ENCODE measurements at regions not wholly inside any gene's neighbourhood (a gene's known extent, or its start where the extent isn't known, plus 50 kb on each side); places are given as distances from the start of the nearest gene placed in this dataset.
A peak's percentile ranks its signal among the peaks of the same experiment; 100 is the strongest.

DNA sequence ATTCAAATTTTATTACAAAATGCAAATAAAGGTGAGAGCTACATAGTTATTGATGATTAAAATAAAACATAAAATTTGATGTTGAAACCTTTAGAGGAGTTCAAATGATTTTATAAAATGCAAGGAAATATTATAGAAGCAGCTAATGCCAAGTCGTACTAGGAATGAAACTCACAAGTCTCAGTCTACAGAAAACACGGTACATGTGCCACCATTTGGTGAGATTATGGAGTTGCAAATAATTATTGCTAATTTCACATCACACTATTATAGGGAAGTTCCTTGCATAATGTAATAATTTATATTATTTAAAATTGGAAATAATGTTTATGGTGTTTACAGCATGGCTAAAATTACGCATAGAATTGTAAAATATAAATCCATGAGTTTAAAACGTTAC lies 1601.7 kb upstream of the TENM3 start:
- no peak for FAIRE-seq

DNA sequence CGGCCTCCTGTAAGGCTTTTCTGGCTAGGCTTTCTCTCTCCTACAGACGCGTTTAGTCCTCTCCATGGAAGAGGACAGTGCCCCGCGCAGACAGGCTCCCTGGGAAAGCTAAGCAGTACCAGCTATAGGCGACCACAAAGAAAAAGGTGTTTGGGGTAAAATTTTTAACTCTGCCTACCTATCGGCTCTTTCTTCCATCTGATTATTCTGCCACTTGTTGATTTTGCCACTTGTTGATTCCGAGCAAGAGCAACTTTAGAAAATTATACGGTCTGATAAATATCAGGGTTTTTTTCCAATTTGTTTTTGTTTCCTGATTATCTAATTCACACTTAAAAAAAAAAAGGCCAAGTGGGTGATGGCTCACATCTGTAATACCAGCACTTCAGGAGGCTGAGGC lies 1600.5 kb upstream of the TENM3 start:
- no peak for FAIRE-seq

DNA sequence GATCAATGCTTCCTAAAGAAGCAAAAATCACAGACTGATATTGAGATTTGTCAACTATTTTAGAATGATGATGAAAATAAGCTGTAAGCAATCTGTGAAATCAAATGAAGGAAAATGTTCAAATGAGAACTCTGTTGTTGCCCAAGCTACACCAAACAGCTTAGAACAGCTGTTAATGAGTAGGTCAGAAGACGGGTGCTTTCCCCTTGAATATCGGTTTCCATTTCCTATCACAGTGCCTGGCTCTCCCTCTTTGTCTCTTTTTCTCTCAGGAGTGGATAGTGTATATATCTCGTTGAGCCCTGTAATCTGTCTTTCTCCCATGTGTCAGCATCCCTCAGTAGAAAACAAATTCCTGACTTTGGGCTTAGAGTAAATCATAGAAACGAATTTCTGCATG lies 1592.9 kb upstream of the TENM3 start:
- no peak for FAIRE-seq

DNA sequence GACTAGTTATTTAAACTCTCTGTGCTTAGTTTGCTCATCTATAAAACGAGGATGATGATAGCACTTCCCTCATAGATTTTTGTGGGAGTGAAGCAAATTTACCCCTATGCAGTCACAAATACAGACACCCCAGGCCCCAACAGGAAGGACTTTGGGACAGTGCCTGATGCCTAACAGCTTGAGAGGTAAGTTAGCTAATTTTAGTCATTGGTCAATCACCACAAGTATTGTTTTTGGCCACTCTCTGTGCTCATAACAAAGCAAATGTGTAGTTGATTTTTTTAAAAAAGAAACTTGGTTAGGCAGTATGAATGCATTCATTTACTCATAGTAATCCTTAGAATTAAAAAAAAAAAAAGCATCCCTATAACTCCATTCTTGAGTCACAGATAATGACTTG lies 1590.7 kb upstream of the TENM3 start:
- FAIRE-seq: no peak

DNA sequence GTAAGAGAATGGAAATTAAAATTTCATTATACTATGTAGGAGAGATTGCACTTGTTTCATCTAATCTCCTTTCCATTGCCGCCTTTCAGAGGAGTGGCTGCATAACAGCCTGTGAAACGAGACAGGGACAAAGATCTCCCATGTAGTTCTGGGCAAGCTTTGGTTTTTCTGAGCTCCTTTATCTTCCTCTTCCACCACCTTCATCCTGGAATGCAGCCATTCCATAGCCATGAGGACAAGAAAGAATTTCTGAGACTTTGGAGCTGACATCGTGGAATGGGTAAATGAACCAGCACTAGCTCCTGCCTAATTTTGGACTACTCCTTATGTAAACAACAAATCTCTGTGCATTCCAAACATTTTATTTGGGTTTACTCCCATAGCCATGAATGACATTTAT lies 1587.3 kb upstream of the TENM3 start:
- FAIRE-seq: no peak

DNA sequence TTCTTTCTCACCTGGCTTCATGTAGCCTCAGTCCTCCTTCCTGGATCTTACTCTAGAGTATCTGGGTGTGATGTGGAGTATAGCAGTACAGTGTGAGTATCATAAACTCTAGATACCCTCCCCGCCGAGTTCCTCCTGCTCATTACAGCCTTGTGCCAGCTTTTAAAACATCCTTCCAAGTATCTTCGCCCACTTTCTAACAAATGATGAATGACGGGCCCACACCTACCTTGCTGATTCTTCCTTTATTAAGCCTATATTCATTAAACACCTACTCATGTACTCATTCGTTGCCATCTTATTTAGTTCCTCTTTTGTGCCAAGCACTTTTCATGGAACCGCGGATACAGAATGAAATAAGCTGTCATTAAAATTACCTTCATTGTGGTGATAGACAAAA lies 1585.3 kb upstream of the TENM3 start:
- FAIRE-seq: no peak

DNA sequence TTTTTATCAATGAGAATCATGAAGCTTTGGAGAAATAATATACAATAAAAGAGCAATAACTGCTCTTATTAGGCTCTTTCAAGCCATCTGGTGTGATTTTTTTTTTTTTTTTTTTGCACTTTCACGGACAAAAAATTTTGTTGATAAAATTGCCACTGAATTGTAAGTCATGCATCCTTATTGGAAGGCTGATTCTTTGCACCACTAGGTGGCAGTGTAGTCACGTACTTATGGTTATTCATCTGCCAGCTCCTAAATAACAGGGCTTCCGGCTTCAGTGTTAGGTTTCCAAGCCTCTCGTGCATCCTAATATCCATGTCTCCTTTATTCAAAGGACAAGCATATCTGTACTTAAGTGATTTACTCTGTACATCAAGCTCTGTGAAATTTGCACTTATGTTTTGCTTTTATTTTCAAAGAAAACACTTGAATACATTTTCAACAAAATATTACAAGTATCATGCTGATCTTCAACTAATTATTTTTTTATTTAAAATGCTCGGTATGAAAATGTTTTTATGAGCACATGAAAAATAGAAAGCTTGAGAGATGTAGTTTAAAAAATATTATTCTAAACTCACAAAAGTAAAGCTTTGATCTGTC lies 1578.3 kb upstream of the TENM3 start:
- FAIRE-seq: peak; percentile 87

DNA sequence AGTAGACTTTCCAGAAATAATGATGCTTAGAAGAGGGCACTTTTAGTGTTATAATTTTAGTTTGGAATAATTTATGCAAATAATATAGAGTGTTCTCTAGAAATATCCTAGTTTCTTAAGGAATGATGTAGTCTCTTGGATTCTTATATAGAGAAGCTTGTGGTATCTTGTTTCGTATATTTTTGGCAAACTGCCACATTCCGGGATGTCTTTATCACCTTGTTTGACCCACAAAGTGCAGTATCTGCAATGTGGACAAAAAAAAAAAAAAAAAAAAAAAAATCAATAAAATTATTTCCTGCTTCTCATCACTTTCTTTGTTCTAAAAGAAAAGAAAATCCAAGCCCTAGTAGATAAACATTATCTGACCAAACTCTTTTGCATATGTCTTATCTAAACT lies 1577.7 kb upstream of the TENM3 start:
- FAIRE-seq: no peak

DNA sequence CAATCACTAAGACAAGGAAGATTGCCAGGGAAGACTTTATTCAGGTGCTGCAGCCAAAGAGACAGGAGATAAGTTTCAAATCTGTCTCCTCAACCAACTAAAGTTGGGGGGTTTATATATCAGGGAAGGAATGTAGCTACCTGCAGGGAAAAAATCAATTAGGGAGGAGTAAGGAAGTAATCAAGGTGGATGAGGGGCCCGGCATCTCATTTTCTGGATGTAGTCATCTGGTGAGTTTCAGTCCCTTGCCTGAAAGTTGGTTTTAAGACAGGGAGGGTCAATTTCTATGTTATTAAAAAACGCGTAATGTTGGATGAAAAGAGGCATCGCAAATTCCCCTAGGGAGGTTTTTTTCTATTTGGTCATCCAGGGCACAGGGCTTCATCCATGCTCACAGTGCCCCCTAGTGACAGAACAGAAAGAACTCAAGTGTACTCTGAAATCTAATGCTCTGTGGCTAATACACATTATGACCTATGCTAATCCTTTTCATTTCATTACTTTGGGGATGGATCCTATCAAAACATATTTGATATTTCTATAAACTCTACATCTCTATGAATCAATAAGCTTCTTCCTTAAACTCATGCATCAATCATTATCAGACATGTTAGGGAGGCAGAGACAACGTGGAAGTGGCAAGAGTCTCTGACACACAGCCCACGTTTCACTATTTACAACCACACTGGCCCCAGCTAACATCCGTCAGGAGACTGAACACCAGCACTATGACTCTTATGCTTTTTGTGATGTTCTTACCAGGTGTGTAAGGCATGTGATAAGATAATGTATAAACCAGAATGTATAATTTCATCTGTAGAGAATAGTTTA lies 1577.0 kb upstream of the TENM3 start:
- peak; percentile 89 for FAIRE-seq

DNA sequence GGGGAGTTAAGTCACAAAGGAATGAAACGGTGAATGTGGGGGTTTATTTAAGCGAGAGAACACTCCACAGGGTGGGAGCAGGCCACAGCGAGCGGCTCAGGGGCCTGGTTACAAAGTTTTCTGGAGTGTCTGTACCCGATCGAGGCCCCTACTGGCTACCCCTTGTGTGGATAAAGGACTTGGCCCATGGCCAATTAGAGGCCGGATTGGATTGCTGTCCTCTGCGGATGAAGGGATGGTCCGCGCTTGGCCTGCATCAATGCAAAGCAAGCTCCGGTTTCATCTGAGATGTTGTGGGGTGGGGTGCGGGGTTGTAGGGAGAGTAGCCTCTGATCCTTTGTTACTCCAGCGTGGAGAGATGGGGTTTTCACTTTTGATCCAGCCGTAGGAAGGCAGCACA lies 1574.5 kb upstream of the TENM3 start:
- FAIRE-seq: no peak

DNA sequence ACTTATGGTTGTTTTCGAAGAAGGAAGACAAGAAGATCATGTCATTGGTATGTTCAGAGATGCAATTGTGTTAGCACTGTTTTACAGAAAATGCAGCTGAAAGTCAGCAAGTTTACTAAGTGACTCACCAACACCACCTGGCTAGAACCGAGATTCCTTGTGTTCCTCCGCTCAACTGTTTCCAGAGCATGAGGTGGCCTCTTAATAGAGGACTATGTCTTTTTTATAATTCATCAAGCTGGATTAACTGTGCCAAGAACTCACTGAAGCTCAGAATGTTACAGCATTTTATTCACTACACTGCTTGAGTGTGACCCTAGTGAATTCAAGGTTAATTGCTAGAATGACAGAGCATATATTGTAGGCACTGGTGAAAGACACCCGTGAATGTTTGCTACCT lies 1573.5 kb upstream of the TENM3 start:
- FAIRE-seq: no peak

DNA sequence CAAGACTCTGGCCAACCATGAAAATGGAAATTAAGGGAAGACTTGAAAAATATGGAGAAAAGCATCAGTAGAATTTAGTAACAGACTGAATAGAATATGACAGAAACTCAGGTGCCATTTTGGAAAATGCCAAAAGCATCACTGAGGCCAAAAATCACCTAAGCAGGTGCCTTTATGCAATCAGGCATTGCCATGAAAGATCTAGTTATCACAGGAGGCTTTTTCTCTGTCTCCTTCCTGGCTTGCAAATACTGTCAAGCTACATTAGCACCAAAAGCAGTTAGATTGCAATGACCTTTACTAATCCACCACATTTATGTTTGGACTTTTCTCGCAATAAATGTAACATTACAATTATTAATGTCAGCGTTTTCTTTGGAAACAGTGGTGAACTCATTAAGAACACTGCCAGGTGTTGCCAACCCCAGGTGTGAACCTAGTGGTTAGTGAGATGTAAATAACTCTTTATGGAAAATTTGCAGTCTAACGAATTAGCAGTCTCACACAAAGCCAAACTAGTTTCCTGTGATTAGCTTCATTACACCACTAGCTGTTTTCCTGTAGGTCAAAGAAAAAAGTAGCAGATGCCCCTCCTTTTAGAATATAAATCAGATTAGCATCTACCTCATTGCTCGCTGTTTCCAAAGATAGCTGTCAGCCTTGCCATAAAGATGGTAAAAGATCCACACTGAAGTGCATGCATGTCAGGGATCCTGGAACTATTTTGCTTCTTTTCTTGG lies 1568.4 kb upstream of the TENM3 start:
- no peak for FAIRE-seq

DNA sequence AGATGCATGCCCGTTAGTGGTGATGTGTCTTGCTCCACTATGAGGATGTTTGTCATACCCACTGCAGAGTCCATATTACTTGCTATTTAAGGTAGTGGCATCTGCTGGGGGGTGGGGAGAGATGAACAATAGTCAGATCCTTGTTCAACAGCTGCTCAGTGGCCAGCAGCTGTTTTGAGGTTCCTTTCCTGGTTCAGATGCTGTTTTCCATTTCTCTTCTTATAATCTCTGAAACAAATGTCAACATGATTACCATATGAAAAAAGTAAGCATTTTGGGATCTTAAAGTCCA lies 1567.9 kb upstream of the TENM3 start:
- FAIRE-seq: no peak

DNA sequence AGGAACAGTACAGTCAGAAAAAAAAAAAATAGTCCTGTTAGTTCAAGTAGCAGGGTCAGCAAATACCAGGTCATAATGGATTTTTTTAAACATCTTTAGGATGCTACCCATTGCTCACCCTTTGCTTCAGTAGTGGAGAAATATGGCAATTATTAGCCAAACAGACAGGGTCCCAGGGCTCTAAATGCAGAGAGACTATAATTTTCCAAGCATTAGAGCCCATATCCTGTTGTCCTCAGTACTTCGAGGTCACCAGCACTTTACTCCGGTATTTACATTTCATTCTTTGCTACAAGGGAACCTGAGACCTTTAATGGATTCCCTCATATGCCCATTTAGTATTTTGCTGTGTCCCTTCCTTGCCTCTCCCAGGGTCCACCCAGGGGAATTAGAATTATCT lies 1562.9 kb upstream of the TENM3 start:
- no peak for FAIRE-seq

DNA sequence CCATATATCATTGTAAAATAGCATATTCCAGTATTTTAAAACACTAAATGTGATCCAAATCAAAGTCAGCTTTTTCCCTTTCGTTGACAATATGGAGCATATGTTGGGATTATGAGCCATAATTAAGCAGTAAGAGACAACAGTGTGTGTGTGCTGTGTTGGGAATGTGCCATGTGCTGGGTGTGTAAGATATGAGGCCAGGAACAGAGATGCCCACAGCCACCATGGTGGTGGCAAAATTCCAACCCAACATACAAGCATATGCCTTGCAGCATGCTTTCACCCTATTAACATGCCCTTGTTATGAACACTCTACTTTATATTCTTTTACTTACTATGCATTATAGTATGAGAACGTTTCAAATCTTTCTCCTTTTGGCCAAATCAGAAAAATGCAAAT lies 1560.4 kb upstream of the TENM3 start:
- no peak for FAIRE-seq

DNA sequence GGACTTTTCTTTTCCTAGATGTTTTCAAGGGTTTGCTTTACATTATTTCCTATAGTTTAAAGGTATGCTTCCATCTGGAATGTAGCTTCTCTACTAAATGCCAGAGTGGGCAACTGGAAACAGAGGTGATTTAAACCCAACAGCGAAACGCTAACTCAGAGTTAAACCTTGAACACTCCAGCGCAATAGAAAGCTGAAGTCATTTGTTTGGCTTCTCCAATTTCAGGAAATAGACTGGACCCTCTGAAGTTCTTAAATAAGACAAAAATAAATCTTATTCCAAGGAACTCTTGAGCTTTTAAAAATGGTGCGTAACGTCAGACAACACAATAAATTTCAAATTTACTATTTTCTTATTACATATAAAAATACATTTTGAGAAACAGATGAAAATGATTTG lies 1560.0 kb upstream of the TENM3 start:
- no peak for FAIRE-seq

DNA sequence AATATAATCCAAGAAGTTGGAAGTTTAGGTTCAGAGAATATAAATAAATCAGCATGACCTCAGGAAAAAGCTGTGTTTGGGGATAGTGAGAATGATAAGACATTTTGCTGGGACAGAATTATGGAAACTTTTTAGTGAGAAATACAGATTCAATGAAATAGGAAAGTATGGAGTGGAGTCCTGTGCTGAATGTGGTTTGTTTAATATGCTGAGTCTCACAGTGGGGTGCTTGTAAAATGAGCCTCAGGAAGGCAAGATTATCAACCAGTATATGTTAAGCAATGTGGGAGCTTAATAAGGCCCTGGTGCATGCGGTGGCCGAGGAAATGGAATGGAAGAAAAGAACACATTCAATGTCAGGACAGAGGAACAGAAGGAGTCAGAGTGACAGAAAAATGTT lies 1554.7 kb upstream of the TENM3 start:
- FAIRE-seq: no peak

DNA sequence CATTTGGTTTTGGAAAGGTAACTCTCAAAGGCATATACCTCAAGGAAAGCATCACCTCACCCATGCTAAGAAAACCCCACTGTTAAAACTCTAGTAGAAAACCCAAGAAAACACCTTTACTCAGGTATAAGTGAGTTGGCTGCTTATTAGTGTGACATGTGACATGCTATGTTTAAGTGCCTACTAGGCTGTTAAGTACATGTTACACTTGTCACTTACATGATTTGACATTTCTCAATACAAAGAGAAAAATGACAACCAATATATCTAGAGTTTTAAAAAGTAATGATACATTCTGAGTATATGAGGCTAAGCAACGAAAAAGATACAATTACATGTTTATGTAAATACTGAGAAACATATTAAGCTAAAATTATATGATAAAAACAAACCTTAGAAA lies 1548.3 kb upstream of the TENM3 start:
- FAIRE-seq: no peak

DNA sequence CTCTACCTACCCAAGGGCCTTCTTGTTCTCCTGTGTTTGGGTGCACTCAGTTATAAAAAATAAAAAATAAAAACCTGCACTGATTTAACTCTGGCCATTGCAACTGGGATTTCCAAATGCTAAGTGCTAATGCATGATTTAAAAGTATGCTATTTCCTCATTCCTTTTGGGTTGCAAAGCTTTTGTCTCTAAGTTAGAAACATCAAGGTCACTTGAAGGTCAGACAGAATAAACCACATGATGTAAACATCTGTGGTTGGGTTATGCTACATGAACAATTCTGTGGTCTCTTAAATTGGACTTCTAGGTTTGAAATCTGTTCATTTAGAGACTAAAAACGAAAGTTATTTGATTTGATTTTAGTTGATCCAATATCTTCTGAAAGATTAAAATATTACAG lies 1547.4 kb upstream of the TENM3 start:
- FAIRE-seq: no peak

DNA sequence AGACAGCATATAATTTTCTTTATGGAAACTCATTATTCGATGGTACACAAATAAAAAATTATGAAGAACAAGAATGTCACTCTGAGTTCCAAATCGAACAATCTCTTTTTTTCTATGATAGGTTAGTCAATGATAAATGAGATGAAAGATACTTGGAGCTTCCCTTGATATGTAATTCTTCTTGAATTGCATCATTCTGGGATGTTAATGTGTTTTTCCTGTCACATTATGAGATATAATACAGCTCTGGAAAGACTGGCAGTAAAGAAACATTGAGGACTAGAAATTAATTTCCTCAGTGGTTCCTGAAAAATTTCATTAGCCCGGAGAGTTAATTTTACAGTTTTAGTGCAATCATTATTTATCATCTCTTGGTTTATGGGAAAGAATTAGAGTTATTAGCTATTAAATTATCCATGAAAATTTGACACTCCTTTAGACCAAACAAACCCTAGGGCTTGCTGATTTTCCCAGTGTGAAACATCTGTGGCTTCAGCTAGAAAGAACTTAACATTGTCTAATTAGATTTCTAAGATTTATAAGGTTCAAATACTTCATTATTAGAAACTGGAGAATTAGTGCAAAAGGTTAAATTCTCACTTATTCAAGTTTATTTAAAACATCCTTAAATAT lies 1546.6 kb upstream of the TENM3 start:
- FAIRE-seq: peak; percentile 21

DNA sequence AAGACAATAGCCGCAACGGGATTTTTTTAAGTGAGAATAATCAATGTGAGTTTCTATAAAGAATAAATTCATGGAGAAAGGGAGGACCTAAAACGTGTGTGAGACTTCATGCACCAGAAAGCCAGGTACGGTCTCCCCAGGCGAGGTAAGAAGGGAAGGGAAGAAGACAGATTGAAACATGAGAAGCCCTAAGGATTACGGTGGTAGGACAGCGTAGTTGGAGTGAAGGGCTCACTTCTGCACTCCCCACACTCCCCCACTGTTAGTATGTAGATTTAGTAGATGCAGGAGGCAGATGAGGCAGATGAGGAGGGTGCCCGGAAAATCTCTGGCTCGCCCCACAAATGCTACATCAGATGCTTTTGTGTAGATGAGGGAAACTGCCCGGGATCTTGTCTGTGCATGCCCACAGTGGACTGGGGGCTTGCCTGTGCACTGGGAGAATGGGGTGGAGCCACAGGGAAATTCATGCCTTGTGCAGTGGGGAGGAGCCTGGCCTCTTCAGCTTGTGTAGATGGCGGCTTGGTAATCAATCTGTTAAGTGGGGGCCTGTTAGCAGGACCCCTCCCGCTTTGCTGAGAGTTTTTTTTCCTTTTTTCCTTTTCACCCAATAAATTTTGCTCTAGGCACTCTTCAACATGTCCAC lies 1544.5 kb upstream of the TENM3 start:
- FAIRE-seq: no peak

DNA sequence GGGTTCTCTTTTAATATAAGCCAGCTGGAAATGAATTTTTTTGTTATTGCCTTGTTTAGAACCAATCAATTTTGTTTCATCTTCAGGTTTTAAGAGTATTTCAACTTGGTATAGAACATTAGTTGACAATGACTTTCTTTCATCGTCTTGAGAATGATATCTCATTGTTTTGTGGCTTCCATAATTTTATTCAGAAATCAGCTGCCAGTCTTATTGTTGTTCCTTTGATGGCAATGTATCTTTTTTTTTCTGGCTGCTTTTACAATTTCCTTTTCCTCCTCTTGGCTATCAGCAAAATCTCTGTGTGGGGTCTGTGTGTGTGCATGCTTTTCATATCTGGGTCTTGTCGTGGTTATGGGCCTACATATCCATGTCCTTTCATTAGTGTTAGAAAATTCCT lies 1536.4 kb upstream of the TENM3 start:
- no peak for FAIRE-seq

DNA sequence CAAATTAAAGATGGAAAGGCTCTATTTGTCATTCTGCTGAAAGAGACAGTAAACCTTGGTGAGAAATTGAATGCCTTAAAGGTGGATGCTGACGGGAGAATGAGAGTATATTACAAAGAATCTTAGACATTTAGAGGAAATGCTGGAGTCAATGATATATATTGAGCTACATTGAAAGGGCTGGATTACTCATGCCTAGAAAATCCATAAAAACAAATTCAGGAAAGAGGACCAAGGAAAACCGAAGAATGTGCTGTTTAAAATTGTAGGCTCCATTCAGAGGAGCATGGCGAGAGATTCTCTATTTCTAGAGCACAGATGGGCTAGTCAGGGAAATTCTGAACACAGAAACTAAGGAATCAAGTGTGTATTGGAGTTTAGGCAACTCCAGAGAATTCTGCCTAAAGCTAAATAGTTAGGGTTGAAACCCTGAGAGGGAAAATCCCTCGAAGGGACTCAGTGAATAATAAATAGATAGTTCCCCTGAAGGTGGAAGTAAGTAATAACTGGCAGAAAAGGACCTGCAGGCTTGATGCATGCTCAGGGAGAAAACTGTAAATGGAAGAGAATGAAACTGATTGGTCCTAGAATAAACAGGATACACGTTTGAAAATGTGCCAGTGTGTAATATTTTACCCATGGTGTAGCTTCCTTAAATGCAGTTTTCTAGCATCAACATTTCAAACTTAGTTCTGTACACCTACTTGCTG lies 1532.4 kb upstream of the TENM3 start:
- FAIRE-seq: no peak
